ENCODE measurements at regions not wholly inside any gene's neighbourhood (a gene's known extent, or its start where the extent isn't known, plus 50 kb on each side); places are given as distances from the start of the nearest gene placed in this dataset.

GRCh38 chr9:89260525-89260924 is 50.5 kb upstream of the CKS2 start:
- Histone ChIP-seq H3K27ac (ENCODE audit: low read depth, low read length) (no peak overlapping the region), H3K9me3 (ENCODE audit: control insufficient read depth, low read length) (no peaks in the 10 kb centered on the region), H3K27me3 (ENCODE audit: control insufficient read depth, insufficient read depth, low read length, poor library complexity, severe bottlenecking) (no peaks in the 10 kb centered on the region), H3K4me3 (ENCODE audit: low read length) (no peak overlapping the region), H3K9ac (ENCODE audit: extremely low read depth, low read length, poor library complexity, severe bottlenecking) (no peak overlapping the region), H3K4me1 (ENCODE audit: control insufficient read depth, insufficient read depth, low read length) (no peaks in the 10 kb centered on the region), H3K36me3 (ENCODE audit: control insufficient read depth, insufficient read depth, low read length) (no peaks in the 10 kb centered on the region)
- H3K4me1 Mint-ChIP-seq, result no peaks in the 10 kb centered on the region
- H3K4me3 Mint-ChIP-seq, result no peak overlapping the region
- no peak for TF ChIP-seq CTCF (conservative IDR thresholded peaks at IDR 0.05)
- H3K27me3 Mint-ChIP-seq (ENCODE audit: insufficient read depth), result peaks cover 7% of the 10 kb centered on the region
- DNase-seq, result no peak
- 79% methylated on average over 2 of the region's 2 CpGs; no CpG with 5 or more reads in 1 of the 2 experiments for WGBS, 2 experiments (ENCODE audit: insufficient coverage in 1 of 2, insufficient read length in 1 of 2)
- no peaks in the 10 kb centered on the region for H3K36me3 Mint-ChIP-seq (ENCODE audit: low read depth)
- H3K9me3 Mint-ChIP-seq, result peaks cover 6% of the 10 kb centered on the region
- no peak overlapping the region for H3K27ac Mint-ChIP-seq
